ENCODE measurements at regions not wholly inside any gene's neighbourhood (a gene's known extent, or its start where the extent isn't known, plus 50 kb on each side); places are given as distances from the start of the nearest gene placed in this dataset.

- no peak overlapping the region for H3K4me3 ChIP-seq (ENCODE audit: low read depth, poor library complexity, severe bottlenecking)
- TF ChIP-seq CTCF (IDR thresholded peaks at IDR 0.05) (no peak), POLR2A (IDR thresholded peaks at IDR 0.05) (no peak)
- intact Hi-C loops (cut with DNase I; ENCODE audit: low total_unique reads) = no loop called here
- DNase-seq (ENCODE audit: low spot score in 2 of 2) = no peak
- WGBS, 2 donors = 93 to 100% methylated on average over 1 of the region's 1 CpG
These were observed 243.4 kb upstream of the PLET1 start for GRCh38 chr11:112504056-112504455.

GRCh38 chr11:112506852-112507251 is 246.2 kb upstream of the PLET1 start:
- TF ChIP-seq CTCF (IDR thresholded peaks at IDR 0.05) (no peak), POLR2A (IDR thresholded peaks at IDR 0.05) (no peak)
- no peak for DNase-seq (ENCODE audit: low spot score in 2 of 2)
- WGBS, 2 donors = 89 to 97% methylated on average over 1 of the region's 1 CpG
- H3K4me3 ChIP-seq (ENCODE audit: low read depth, poor library complexity, severe bottlenecking) = no peak overlapping the region
- intact Hi-C loops (cut with DNase I; ENCODE audit: low total_unique reads) = no loop called here

- 40 to 59% methylated on average over 2 of the region's 2 CpGs for WGBS, 2 donors
- TF ChIP-seq CTCF (IDR thresholded peaks at IDR 0.05) (no peak), POLR2A (IDR thresholded peaks at IDR 0.05) (no peak)
These were observed 246.6 kb upstream of the PLET1 start for GRCh38 chr11:112507281-112507680.

GRCh38 chr11:112508750-112509149 is 248.1 kb upstream of the PLET1 start:
- no peak overlapping the region for H3K4me3 ChIP-seq (ENCODE audit: low read depth, poor library complexity, severe bottlenecking)
- intact Hi-C loops (cut with DNase I; ENCODE audit: low total_unique reads) = no loop called here
- 67 to 74% methylated on average over 2 of the region's 2 CpGs for WGBS, 2 donors
- TF ChIP-seq POLR2A (IDR thresholded peaks at IDR 0.05) (no peak), CTCF (IDR thresholded peaks at IDR 0.05) (no peak)
- no peak for DNase-seq (ENCODE audit: low spot score in 2 of 2)

More at GRCh38 chr11:112507281-112507680, 246.6 kb upstream of the PLET1 start:
- DNase-seq (ENCODE audit: low spot score in 2 of 2) = no peak
- intact Hi-C loops (cut with DNase I; ENCODE audit: low total_unique reads) = no loop called here
- H3K4me3 ChIP-seq (ENCODE audit: low read depth, poor library complexity, severe bottlenecking) = no peak overlapping the region

GRCh38 chr11:112509300-112509699 is 248.6 kb upstream of the PLET1 start:
- no peak for TF ChIP-seq POLR2A (IDR thresholded peaks at IDR 0.05)
- DNase-seq (ENCODE audit: low spot score in 2 of 2) = no peak
- intact Hi-C loops (cut with DNase I; ENCODE audit: low total_unique reads) = no loop called here
- 70 to 85% methylated on average over 2 of the region's 2 CpGs for WGBS, 2 donors
- H3K4me3 ChIP-seq (ENCODE audit: low read depth, poor library complexity, severe bottlenecking) = no peak overlapping the region

GRCh38 chr11:112511271-112511670 is 250.6 kb upstream of the PLET1 start:
- DNase-seq (ENCODE audit: low spot score in 2 of 2) = no peak
- intact Hi-C loops (cut with DNase I; ENCODE audit: low total_unique reads) = no loop called here
- TF ChIP-seq POLR2A (IDR thresholded peaks at IDR 0.05) (no peak), CTCF (IDR thresholded peaks at IDR 0.05) (no peak)
- 65 to 76% methylated on average over 1 of the region's 1 CpG for WGBS, 2 donors
- no peak overlapping the region for H3K4me3 ChIP-seq (ENCODE audit: low read depth, poor library complexity, severe bottlenecking)
